ENCODE measurements at regions not wholly inside any gene's neighbourhood (a gene's known extent, or its start where the extent isn't known, plus 50 kb on each side); places are given as distances from the start of the nearest gene placed in this dataset.

GRCh38 chr15:31587583-31587982 lies 260.9 kb downstream of the KLF13 start:
- Histone ChIP-seq H3K79me2 (ENCODE audit: control insufficient read depth, insufficient read depth, low read length) (no peaks in the 10 kb centered on the region), H3K9me1 (replicated peaks; ENCODE audit: control insufficient read depth, extremely low read depth, insufficient read depth, low read length) (no peaks in the 10 kb centered on the region), H3K27me3 (ENCODE audit: control insufficient read depth in 2 of 2, insufficient read depth in 2 of 2, low read length in 2 of 2) (no peaks in the 10 kb centered on the region), H2AFZ (ENCODE audit: low read depth, low read length) (no peak overlapping the region), H4K20me1 (replicated peaks; ENCODE audit: control insufficient read depth, extremely low read depth, insufficient read depth, low read length) (no peaks in the 10 kb centered on the region), H3K27ac (ENCODE audit: insufficient read depth, low read depth, low read length) (no peak overlapping the region), H3K9me3 (replicated peaks; ENCODE audit: control insufficient read depth, insufficient read depth, low read length) (no peaks in the 10 kb centered on the region), H3K36me3 (ENCODE audit: control insufficient read depth in 2 of 2, extremely low read depth in 1 of 2, insufficient read depth in 2 of 2, low read length in 2 of 2) (no peaks in the 10 kb centered on the region), H3K4me3 (replicated peaks in 1 of 3; ENCODE audit: insufficient read depth in 1 of 3, low read depth in 1 of 3, low read length in 3 of 3) (no peak overlapping the region), H3K9ac (replicated peaks; ENCODE audit: extremely low read depth, insufficient read depth, low read length) (no peak overlapping the region), H3K4me1 (ENCODE audit: control insufficient read depth, extremely low read depth, insufficient read depth, low read length) (no peaks in the 10 kb centered on the region), H3K4me2 (ENCODE audit: insufficient read depth, low read length) (no peak overlapping the region)
- DNase-seq (ENCODE audit: low read depth, low spot score) (no peak), FAIRE-seq (no peak)
- intact Hi-C loops (cut with micrococcal nuclease) = no loop called here
- CTCF ChIA-PET = no interaction called here
- no TSS peak for BruUV-seq (replicated peaks)
- TF ChIP-seq CTCF (IDR thresholded peaks at IDR 0.05; ENCODE audit: extremely low read depth in 1 of 2, insufficient read depth in 1 of 2, low read depth in 1 of 2, low read length in 2 of 2) (no peak), POLR2AphosphoS5 (IDR thresholded peaks at IDR 0.05; ENCODE audit: insufficient read depth, low read depth, low read length) (no peak), FOS (IDR thresholded peaks at IDR 0.05; ENCODE audit: borderline replicate concordance, insufficient read depth, low read length) (no peak), JUN (IDR thresholded peaks at IDR 0.05; ENCODE audit: borderline replicate concordance, insufficient read depth, insufficient read length, low read depth) (no peak), POLR2A (IDR thresholded peaks at IDR 0.05; ENCODE audit: low read depth, low read length) (no peak), MYC (IDR thresholded peaks at IDR 0.05; ENCODE audit: low read depth, low read length) (no peak)
- POLR2A ChIA-PET = no interaction called here
- dilution Hi-C loops (cut with MboI; ENCODE audit: extremely low pct_ligation_motif_present, low sequenced_read_pairs) = no loop called here

GRCh38 chr15:31590609-31591008 lies 264.0 kb downstream of the KLF13 start:
- Histone ChIP-seq H3K4me2 (ENCODE audit: insufficient read depth, low read length) (no peak overlapping the region), H3K36me3 (ENCODE audit: control insufficient read depth in 2 of 2, extremely low read depth in 1 of 2, insufficient read depth in 2 of 2, low read length in 2 of 2) (no peaks in the 10 kb centered on the region), H3K4me1 (ENCODE audit: control insufficient read depth, extremely low read depth, insufficient read depth, low read length) (no peaks in the 10 kb centered on the region), H3K27me3 (ENCODE audit: control insufficient read depth in 2 of 2, insufficient read depth in 2 of 2, low read length in 2 of 2) (no peaks in the 10 kb centered on the region), H3K9me1 (replicated peaks; ENCODE audit: control insufficient read depth, extremely low read depth, insufficient read depth, low read length) (no peaks in the 10 kb centered on the region), H3K9ac (replicated peaks; ENCODE audit: extremely low read depth, insufficient read depth, low read length) (no peak overlapping the region), H3K27ac (ENCODE audit: insufficient read depth, low read depth, low read length) (no peak overlapping the region), H4K20me1 (replicated peaks; ENCODE audit: control insufficient read depth, extremely low read depth, insufficient read depth, low read length) (no peaks in the 10 kb centered on the region), H2AFZ (ENCODE audit: low read depth, low read length) (no peak overlapping the region), H3K4me3 (replicated peaks in 1 of 3; ENCODE audit: insufficient read depth in 1 of 3, low read depth in 1 of 3, low read length in 3 of 3) (no peak overlapping the region), H3K9me3 (replicated peaks; ENCODE audit: control insufficient read depth, insufficient read depth, low read length) (no peaks in the 10 kb centered on the region), H3K79me2 (ENCODE audit: control insufficient read depth, insufficient read depth, low read length) (no peaks in the 10 kb centered on the region)
- DNase-seq (ENCODE audit: low read depth, low spot score) (no peak), FAIRE-seq (no peak)
- intact Hi-C loops (cut with micrococcal nuclease) (no loop called here), dilution Hi-C loops (cut with MboI; ENCODE audit: extremely low pct_ligation_motif_present, low sequenced_read_pairs) (no loop called here)
- no TSS peak for BruUV-seq (replicated peaks)
- POLR2A ChIA-PET = no interaction called here
- TF ChIP-seq GATA2 (IDR thresholded peaks at IDR 0.05; ENCODE audit: insufficient read depth, insufficient read length, low read depth, low read length) = no peak
- no peak for TF ChIP-seq POLR2A (IDR thresholded peaks at IDR 0.05; ENCODE audit: low read depth, low read length)
- TF ChIP-seq MYC (IDR thresholded peaks at IDR 0.05; ENCODE audit: low read depth, low read length) = no peak
- no peak for TF ChIP-seq FOS (IDR thresholded peaks at IDR 0.05; ENCODE audit: borderline replicate concordance, insufficient read depth, low read length)
- TF ChIP-seq JUN (IDR thresholded peaks at IDR 0.05; ENCODE audit: borderline replicate concordance, insufficient read depth, insufficient read length, low read depth) = no peak
- TF ChIP-seq POLR2AphosphoS5 (IDR thresholded peaks at IDR 0.05; ENCODE audit: insufficient read depth, low read depth, low read length) = no peak
- TF ChIP-seq MAX (IDR thresholded peaks at IDR 0.05; ENCODE audit: insufficient read depth, insufficient read length) = no peak
- TF ChIP-seq EZH2 (IDR thresholded peaks at IDR 0.05; ENCODE audit: borderline replicate concordance, low read depth, low read length, severe bottlenecking) = no peak
- no peak for TF ChIP-seq CTCF (IDR thresholded peaks at IDR 0.05; ENCODE audit: extremely low read depth in 1 of 2, insufficient read depth in 1 of 2, low read depth in 1 of 2, low read length in 2 of 2)
- CTCF ChIA-PET = no interaction called here

Data from endothelial cell of umbilical vein (primary cell).